Stimulated activated naive CD8-positive, alpha-beta T cell treated with anti-CD3 and anti-CD28 coated beads, Interleukin-15, amount 100 ng/mL, for 72 hours (primary cell): ENCODE measurements at regions not wholly inside any gene's neighbourhood (a gene's known extent, or its start where the extent isn't known, plus 50 kb on each side); places are given as distances from the start of the nearest gene placed in this dataset.

ENCODE experiments used
- ATAC-seq: fragments of 150-1000 bp; cut with Tn5 transposase; 2 replicates; pipeline ENCODE4 v1.10.0; 2021; ENCODE audit warnings: mild to moderate bottlenecking, moderate library complexity
- DNase-seq, 2 donors: peaks; one replicate each; pipeline ENCODE4 v3.0.0; 2021 to 2022
- H3K27ac Mint-ChIP-seq, 2 donors: one replicate each; pipeline ENCODE4 v1.8.0; 2022; ENCODE audit warnings: mild to moderate bottlenecking in 2 of 2, mixed read lengths in 2 of 2, moderate library complexity in 2 of 2
- H3K27me3 Mint-ChIP-seq: one replicate; pipeline ENCODE4 v1.8.0; 2022; ENCODE audit warnings: mixed read lengths
- H3K4me1 Mint-ChIP-seq: one replicate; pipeline ENCODE4 v1.8.0; 2022; ENCODE audit warnings: mild to moderate bottlenecking, mixed read lengths
- H3K4me3 Mint-ChIP-seq, 2 donors: one replicate each; pipeline ENCODE4 v1.8.0; 2022; ENCODE audit warnings: mild to moderate bottlenecking in 2 of 2, mixed read lengths in 2 of 2, moderate library complexity in 1 of 2
- H3K9me3 Mint-ChIP-seq, 2 donors: one replicate each; pipeline ENCODE4 v1.8.0; 2022; ENCODE audit warnings: mixed read lengths in 2 of 2

DNA sequence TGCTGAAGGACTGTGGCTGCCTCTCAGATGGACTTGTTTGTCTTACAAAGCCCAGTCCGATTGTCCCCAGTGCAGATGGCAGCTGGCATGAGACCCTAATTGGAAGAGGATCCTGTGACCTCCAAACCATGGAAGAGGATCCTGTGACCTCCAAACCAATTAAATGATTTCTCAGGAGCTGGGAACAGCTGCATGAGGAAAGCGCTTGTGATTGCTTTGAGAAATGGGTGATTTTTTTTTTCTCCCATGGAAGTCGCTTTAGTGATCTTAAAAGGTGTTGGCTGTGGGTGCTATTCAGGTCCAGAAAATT is 68.4 kb upstream of the LARS2 start:
- H3K4me1 Mint-ChIP-seq, result peaks cover 12% of the 10 kb centered on the region
- no peak for DNase-seq

GRCh38 chr3:45320986-45321385 is 67.4 kb upstream of the LARS2 start:
- H3K4me1 Mint-ChIP-seq, result peaks cover 12% of the 10 kb centered on the region
- no peak overlapping the region for H3K4me3 Mint-ChIP-seq
- peaks cover 30% of the 10 kb centered on the region for H3K27me3 Mint-ChIP-seq
- DNase-seq, result no peak
- no peaks in the 10 kb centered on the region for H3K9me3 Mint-ChIP-seq
- ATAC-seq, result no peak
- H3K27ac Mint-ChIP-seq, result no peak overlapping the region

More for the DNA sequence above, 68.4 kb upstream of the LARS2 start:
- ATAC-seq, result no peak
- H3K27me3 Mint-ChIP-seq, result peaks cover 31% of the 10 kb centered on the region
- H3K9me3 Mint-ChIP-seq, result no peaks in the 10 kb centered on the region
- H3K4me3 Mint-ChIP-seq, result no peak overlapping the region
- no peak overlapping the region for H3K27ac Mint-ChIP-seq

GRCh38 chr3:45321607-45322391 is 66.6 kb upstream of the LARS2 start:
- peaks cover 38% of the 10 kb centered on the region for H3K27me3 Mint-ChIP-seq

GRCh38 chr3:45322616-45323015 is 65.8 kb upstream of the LARS2 start:
- ATAC-seq (no peak), DNase-seq (no peak)
- Mint-ChIP-seq H3K4me1 (peaks cover 12% of the 10 kb centered on the region), H3K9me3 (no peaks in the 10 kb centered on the region), H3K27ac (no peak overlapping the region), H3K27me3 (peaks cover 46% of the 10 kb centered on the region), H3K4me3 (no peak overlapping the region)

More at GRCh38 chr3:45321607-45322391, 66.6 kb upstream of the LARS2 start:
- H3K4me1 Mint-ChIP-seq, result peaks cover 12% of the 10 kb centered on the region
- ATAC-seq, result peak; percentile 56
- no peak overlapping the region for H3K4me3 Mint-ChIP-seq
- H3K27ac Mint-ChIP-seq, result no peak overlapping the region
- H3K9me3 Mint-ChIP-seq, result no peaks in the 10 kb centered on the region
- DNase-seq, result no peak

DNA sequence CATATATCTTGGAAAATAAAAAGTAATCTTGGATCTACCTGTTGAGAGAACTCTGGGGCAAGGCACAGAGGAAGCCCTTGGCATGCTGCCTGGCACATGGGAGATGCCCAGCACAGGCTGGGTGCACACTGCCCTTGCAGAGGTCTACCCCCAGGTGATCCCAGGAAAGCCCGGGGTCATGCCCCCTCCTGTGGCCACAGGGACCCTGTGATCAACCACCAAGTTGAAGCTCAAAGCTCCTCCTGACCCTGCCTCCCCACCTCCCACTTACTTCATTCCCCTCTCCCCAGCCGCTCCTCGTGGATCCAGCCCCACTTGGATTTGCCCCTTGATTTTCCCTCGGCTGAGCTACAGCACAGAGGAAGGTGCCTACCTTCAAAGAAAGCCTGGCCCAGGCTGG is 62.7 kb upstream of the LARS2 start:
- ATAC-seq, result no peak
- no peak overlapping the region for H3K4me3 Mint-ChIP-seq
- no peaks in the 10 kb centered on the region for H3K9me3 Mint-ChIP-seq
- no peak overlapping the region for H3K27ac Mint-ChIP-seq
- peaks cover 75% of the 10 kb centered on the region for H3K27me3 Mint-ChIP-seq
- DNase-seq, result no peak
- H3K4me1 Mint-ChIP-seq, result peaks cover 17% of the 10 kb centered on the region

- ATAC-seq, result no peak
- no peak for DNase-seq
- H3K4me1 Mint-ChIP-seq, result peaks cover 5% of the 10 kb centered on the region
- H3K9me3 Mint-ChIP-seq, result no peaks in the 10 kb centered on the region
- peak overlapping the region in 1 of 2 donors; percentile 14 for H3K27ac Mint-ChIP-seq
- no peak overlapping the region for H3K4me3 Mint-ChIP-seq
- peaks cover 80% of the 10 kb centered on the region for H3K27me3 Mint-ChIP-seq
Observed at GRCh38 chr3:45329761-45330305, 58.5 kb upstream of the LARS2 start.

- Mint-ChIP-seq H3K27ac (no peak overlapping the region), H3K4me1 (peaks cover 5% of the 10 kb centered on the region), H3K9me3 (no peaks in the 10 kb centered on the region), H3K27me3 (peaks cover 86% of the 10 kb centered on the region), H3K4me3 (no peak overlapping the region)
- ATAC-seq, result no peak
- no peak for DNase-seq
Observed at GRCh38 chr3:45330510-45331295, 57.7 kb upstream of the LARS2 start.

GRCh38 chr3:45332493-45332892 is 55.9 kb upstream of the LARS2 start:
- DNase-seq (no peak), ATAC-seq (no peak)
- Mint-ChIP-seq H3K9me3 (no peaks in the 10 kb centered on the region), H3K4me3 (no peak overlapping the region), H3K27me3 (peaks cover 80% of the 10 kb centered on the region), H3K4me1 (peaks cover 5% of the 10 kb centered on the region), H3K27ac (no peak overlapping the region)

DNA sequence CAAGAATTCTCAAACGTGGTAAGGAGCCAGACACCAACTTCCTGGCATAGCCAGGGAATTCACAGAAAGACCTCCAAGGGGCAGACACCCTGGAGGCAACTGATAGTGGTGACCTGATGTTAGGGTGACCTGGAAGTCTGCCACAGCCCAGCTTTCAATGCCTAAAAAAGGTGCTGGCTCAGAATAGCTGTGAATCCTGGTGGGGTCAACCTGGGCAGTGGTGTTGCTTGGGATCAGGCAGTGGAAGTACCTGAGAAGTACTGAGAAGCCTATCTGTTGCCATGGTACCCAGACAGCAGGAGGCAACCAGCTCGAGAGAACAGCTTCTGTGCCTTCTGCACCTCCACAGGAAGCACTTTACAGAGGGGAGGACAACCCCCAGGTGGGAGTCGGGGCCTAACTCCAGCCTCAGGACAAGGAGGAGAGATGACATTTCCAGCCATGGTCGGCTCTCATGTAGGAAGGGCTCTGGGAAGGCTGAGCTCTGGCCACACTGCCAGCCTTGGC is 55.4 kb upstream of the LARS2 start:
- H3K27me3 Mint-ChIP-seq, result peaks cover 75% of the 10 kb centered on the region
- no peak overlapping the region for H3K27ac Mint-ChIP-seq
- H3K9me3 Mint-ChIP-seq, result no peaks in the 10 kb centered on the region

DNA sequence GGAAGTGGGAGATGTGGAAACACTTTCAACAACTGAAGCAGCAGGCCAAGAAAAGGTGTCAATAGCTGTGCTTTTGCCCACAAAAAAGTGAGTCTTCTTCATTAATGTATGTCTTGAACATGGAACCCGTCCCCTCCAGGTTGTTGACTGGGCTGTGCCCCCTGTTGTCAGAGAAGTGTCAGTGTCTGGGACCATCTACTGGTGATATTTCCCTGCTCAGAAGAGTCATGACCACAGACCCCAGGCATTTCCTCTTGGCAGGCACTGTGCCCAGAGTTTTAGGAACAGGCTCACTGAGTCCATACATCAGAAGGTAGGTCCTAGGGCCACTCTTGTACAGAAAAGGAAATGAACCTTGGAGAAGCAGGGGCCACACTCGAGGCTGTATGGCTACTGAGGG is 54.8 kb upstream of the LARS2 start:
- no peaks in the 10 kb centered on the region for H3K9me3 Mint-ChIP-seq
- H3K4me1 Mint-ChIP-seq, result peaks cover 5% of the 10 kb centered on the region
- DNase-seq, result no peak
- no peak overlapping the region for H3K4me3 Mint-ChIP-seq
- no peak overlapping the region for H3K27ac Mint-ChIP-seq
- no peak for ATAC-seq
- peaks cover 71% of the 10 kb centered on the region for H3K27me3 Mint-ChIP-seq

More for the DNA sequence above, 55.4 kb upstream of the LARS2 start:
- ATAC-seq, result no peak
- no peak for DNase-seq
- H3K4me3 Mint-ChIP-seq, result no peak overlapping the region
- H3K4me1 Mint-ChIP-seq, result peaks cover 5% of the 10 kb centered on the region

DNA sequence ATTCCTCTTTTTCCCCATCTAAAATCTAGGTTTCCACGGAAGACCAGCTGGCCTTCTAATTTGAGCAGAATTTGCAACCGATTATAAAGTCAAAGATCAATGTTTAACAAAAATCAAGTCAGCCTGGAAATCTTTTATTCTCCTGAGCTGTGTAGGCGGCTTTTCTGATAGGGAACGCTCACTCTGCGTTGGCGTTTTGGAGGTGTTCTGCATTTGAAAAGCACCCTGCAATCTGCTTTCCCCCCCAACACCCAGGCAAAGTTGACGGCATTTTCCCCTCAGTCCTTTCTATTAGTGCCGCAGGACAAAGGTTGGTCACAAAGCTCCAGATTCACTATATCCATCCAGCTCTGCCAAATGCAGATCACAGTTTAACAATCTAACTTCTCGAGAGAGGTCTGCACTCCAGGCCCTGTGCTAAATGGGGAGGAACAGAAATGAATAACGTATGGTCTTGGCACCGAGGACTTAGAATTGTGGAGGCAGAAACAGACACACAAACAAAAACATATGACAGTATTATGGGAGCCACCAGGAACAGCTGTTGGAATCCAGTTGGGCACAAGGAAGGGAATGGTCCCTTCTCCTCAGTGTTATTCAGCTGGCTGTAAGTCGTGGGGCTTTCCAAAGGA is 50.4 kb upstream of the LARS2 start:
- Mint-ChIP-seq H3K9me3 (no peaks in the 10 kb centered on the region), H3K27ac (no peak overlapping the region), H3K4me1 (no peaks in the 10 kb centered on the region), H3K27me3 (peaks cover 38% of the 10 kb centered on the region), H3K4me3 (no peak overlapping the region)
- ATAC-seq (no peak), DNase-seq (no peak)
